LoVo (cell line): ENCODE measurements at regions not wholly inside any gene's neighbourhood (a gene's known extent, or its start where the extent isn't known, plus 50 kb on each side); places are given as distances from the start of the nearest gene placed in this dataset.
A peak's percentile ranks its signal among the peaks of the same experiment; 100 is the strongest.
"Not testable (repeated sequence)": the region's sequence is repeated elsewhere in the genome, so short reads cannot be mapped to it uniquely, and the experiment has no call there.

Experiments
- DNase-seq: peaks from one replicate; pipeline ENCODE4 v3.0.0-alpha.2; 2016; ENCODE audit warnings: low spot score

- no peak for DNase-seq
Observed at GRCh38 chr5:128799945-128800344, 165.3 kb upstream of the SLC27A6 start.

GRCh38 chr5:128800377-128800776 is 164.9 kb upstream of the SLC27A6 start:
- DNase-seq = no peak

- no peak for DNase-seq
Observed at GRCh38 chr5:128813317-128814070, 151.8 kb upstream of the SLC27A6 start.

- DNase-seq = no peak
Observed at GRCh38 chr5:128815201-128815600, 150.1 kb upstream of the SLC27A6 start.

- no peak for DNase-seq
Observed at GRCh38 chr5:128825826-128826225, 139.5 kb upstream of the SLC27A6 start.

GRCh38 chr5:128826275-128826674 is 139.0 kb upstream of the SLC27A6 start:
- no peak for DNase-seq

- no peak for DNase-seq
Observed at GRCh38 chr5:128836571-128836970, 128.7 kb upstream of the SLC27A6 start.

- no peak for DNase-seq
Observed at GRCh38 chr5:128838623-128839022, 126.7 kb upstream of the SLC27A6 start.

- no peak for DNase-seq
Observed at GRCh38 chr5:128842241-128842640, 123.0 kb upstream of the SLC27A6 start.

- DNase-seq = peak; percentile 52
Observed at GRCh38 chr5:128844354-128844923, 120.8 kb upstream of the SLC27A6 start.

GRCh38 chr5:128850049-128850448 is 115.2 kb upstream of the SLC27A6 start:
- DNase-seq = no peak

GRCh38 chr5:128854931-128855330 is 110.4 kb upstream of the SLC27A6 start:
- no peak for DNase-seq

GRCh38 chr5:128857076-128857677 is 108.1 kb upstream of the SLC27A6 start:
- no peak for DNase-seq

GRCh38 chr5:128858995-128859394 is 106.3 kb upstream of the SLC27A6 start:
- no peak for DNase-seq

- not testable (repeated sequence) for DNase-seq
Observed at GRCh38 chr5:128861155-128861554, 104.1 kb upstream of the SLC27A6 start.

- DNase-seq = no peak
Observed at GRCh38 chr5:128869970-128870369, 95.3 kb upstream of the SLC27A6 start.

- no peak for DNase-seq
Observed at GRCh38 chr5:128870373-128870772, 94.9 kb upstream of the SLC27A6 start.

GRCh38 chr5:128870923-128871322 is 94.4 kb upstream of the SLC27A6 start:
- no peak for DNase-seq

- DNase-seq = no peak
Observed at GRCh38 chr5:128876569-128877382, 88.5 kb upstream of the SLC27A6 start.

- DNase-seq = no peak
Observed at GRCh38 chr5:128877476-128877875, 87.8 kb upstream of the SLC27A6 start.

- peak; percentile 28 for DNase-seq
Observed at GRCh38 chr5:128881502-128882018, 83.7 kb upstream of the SLC27A6 start.

- no peak for DNase-seq
Observed at GRCh38 chr5:128885649-128886255, 79.5 kb upstream of the SLC27A6 start.
